ENCODE measurements at regions not wholly inside any gene's neighbourhood (a gene's known extent, or its start where the extent isn't known, plus 50 kb on each side); places are given as distances from the start of the nearest gene placed in this dataset.

- Histone ChIP-seq H3K4me1 (ENCODE audit: insufficient read depth, low read length) (peaks cover 10% of the 10 kb centered on the region), H3K27me3 (ENCODE audit: insufficient read depth, low read length) (no peaks in the 10 kb centered on the region), H3K36me3 (ENCODE audit: insufficient read depth, low read length) (no peaks in the 10 kb centered on the region), H3K27ac (ENCODE audit: low read depth, low read length) (no peak overlapping the region), H3K4me3 (ENCODE audit: low read length) (no peak overlapping the region), H3K9ac (ENCODE audit: low read depth, low read length) (no peak overlapping the region), H3K9me3 (ENCODE audit: insufficient read depth, low read depth, low read length) (peaks cover 6% of the 10 kb centered on the region; the same call in 1 of the 2 replicates)
- WGBS: 80% methylated on average over 1 of the region's 1 CpG
Measured at GRCh38 chr13:50700664-50701305, 142.7 kb downstream of the DLEU7 start.

GRCh38 chr13:50701469-50701868, 142.0 kb downstream of the DLEU7 start:
- Histone ChIP-seq H3K9ac (ENCODE audit: low read depth, low read length) (no peak overlapping the region), H3K4me3 (ENCODE audit: low read length) (no peak overlapping the region), H3K27me3 (ENCODE audit: insufficient read depth, low read length) (no peaks in the 10 kb centered on the region), H3K4me1 (ENCODE audit: insufficient read depth, low read length) (peaks cover 10% of the 10 kb centered on the region), H3K9me3 (ENCODE audit: insufficient read depth, low read depth, low read length) (peaks cover 4% of the 10 kb centered on the region; the same call in 1 of the 2 replicates), H3K36me3 (ENCODE audit: insufficient read depth, low read length) (no peaks in the 10 kb centered on the region), H3K27ac (ENCODE audit: low read depth, low read length) (no peak overlapping the region)
- 81% methylated on average over 1 of the region's 2 CpGs for WGBS

GRCh38 chr13:50706505-50706904, 137.0 kb downstream of the DLEU7 start:
- Histone ChIP-seq H3K9me3 (ENCODE audit: insufficient read depth, low read depth, low read length) (no peaks in the 10 kb centered on the region), H3K9ac (ENCODE audit: low read depth, low read length) (no peak overlapping the region), H3K36me3 (ENCODE audit: insufficient read depth, low read length) (no peaks in the 10 kb centered on the region), H3K4me3 (ENCODE audit: low read length) (no peak overlapping the region), H3K27me3 (ENCODE audit: insufficient read depth, low read length) (no peaks in the 10 kb centered on the region), H3K27ac (ENCODE audit: low read depth, low read length) (no peak overlapping the region), H3K4me1 (ENCODE audit: insufficient read depth, low read length) (peaks cover 3% of the 10 kb centered on the region; the same call in 1 of the 2 replicates)
- 97% methylated on average over 2 of the region's 2 CpGs for WGBS

- no peak overlapping the region for H3K9ac ChIP-seq (ENCODE audit: low read depth, low read length)
- no peaks in the 10 kb centered on the region for H3K9me3 ChIP-seq (ENCODE audit: insufficient read depth, low read depth, low read length)
- 80% methylated on average over 1 of the region's 1 CpG for WGBS
- H3K27me3 ChIP-seq (ENCODE audit: insufficient read depth, low read length): no peaks in the 10 kb centered on the region
- no peaks in the 10 kb centered on the region for H3K36me3 ChIP-seq (ENCODE audit: insufficient read depth, low read length)
- H3K4me1 ChIP-seq (ENCODE audit: insufficient read depth, low read length): peaks cover 3% of the 10 kb centered on the region; the same call in 1 of the 2 replicates
- H3K27ac ChIP-seq (ENCODE audit: low read depth, low read length): no peak overlapping the region
- no peak overlapping the region for H3K4me3 ChIP-seq (ENCODE audit: low read length)
Measured at GRCh38 chr13:50707628-50708027, 135.9 kb downstream of the DLEU7 start.

- no peak overlapping the region for H3K27ac ChIP-seq (ENCODE audit: low read depth, low read length)
- 0 out of 2 replicates have a peak, but pooled peaks cover under 1% of the 10 kb centered on the region for H3K4me1 ChIP-seq (ENCODE audit: insufficient read depth, low read length)
- no peaks in the 10 kb centered on the region for H3K27me3 ChIP-seq (ENCODE audit: insufficient read depth, low read length)
- 95% methylated on average over 3 of the region's 3 CpGs for WGBS
- no peak overlapping the region for H3K9ac ChIP-seq (ENCODE audit: low read depth, low read length)
- no peak overlapping the region for H3K4me3 ChIP-seq (ENCODE audit: low read length)
- no peaks in the 10 kb centered on the region for H3K36me3 ChIP-seq (ENCODE audit: insufficient read depth, low read length)
- no peaks in the 10 kb centered on the region for H3K9me3 ChIP-seq (ENCODE audit: insufficient read depth, low read depth, low read length)
Measured at GRCh38 chr13:50708461-50708860, 135.0 kb downstream of the DLEU7 start.

- Histone ChIP-seq H3K4me3 (ENCODE audit: low read length) (no peak overlapping the region), H3K27ac (ENCODE audit: low read depth, low read length) (no peak overlapping the region), H3K27me3 (ENCODE audit: insufficient read depth, low read length) (no peaks in the 10 kb centered on the region), H3K9me3 (ENCODE audit: insufficient read depth, low read depth, low read length) (no peaks in the 10 kb centered on the region), H3K4me1 (ENCODE audit: insufficient read depth, low read length) (no peaks in the 10 kb centered on the region), H3K36me3 (ENCODE audit: insufficient read depth, low read length) (no peaks in the 10 kb centered on the region), H3K9ac (ENCODE audit: low read depth, low read length) (no peak overlapping the region)
- WGBS: 100% methylated on average over 2 of the region's 2 CpGs
Measured at GRCh38 chr13:50709058-50709457, 134.4 kb downstream of the DLEU7 start.

- no peaks in the 10 kb centered on the region for H3K27me3 ChIP-seq (ENCODE audit: insufficient read depth, low read length)
- 91% methylated on average over 6 of the region's 6 CpGs for WGBS
- no peak overlapping the region for H3K27ac ChIP-seq (ENCODE audit: low read depth, low read length)
- no peaks in the 10 kb centered on the region for H3K4me1 ChIP-seq (ENCODE audit: insufficient read depth, low read length)
- H3K36me3 ChIP-seq (ENCODE audit: insufficient read depth, low read length): no peaks in the 10 kb centered on the region
- no peak overlapping the region for H3K4me3 ChIP-seq (ENCODE audit: low read length)
- H3K9ac ChIP-seq (ENCODE audit: low read depth, low read length): no peak overlapping the region
- no peaks in the 10 kb centered on the region for H3K9me3 ChIP-seq (ENCODE audit: insufficient read depth, low read depth, low read length)
Measured at GRCh38 chr13:50711131-50711815, 132.2 kb downstream of the DLEU7 start.

- no peaks in the 10 kb centered on the region for H3K4me1 ChIP-seq (ENCODE audit: insufficient read depth, low read length)
- WGBS: 96% methylated on average over 3 of the region's 3 CpGs
- no peaks in the 10 kb centered on the region for H3K27me3 ChIP-seq (ENCODE audit: insufficient read depth, low read length)
- no peak overlapping the region for H3K9ac ChIP-seq (ENCODE audit: low read depth, low read length)
- H3K27ac ChIP-seq (ENCODE audit: low read depth, low read length): no peak overlapping the region
- no peaks in the 10 kb centered on the region for H3K9me3 ChIP-seq (ENCODE audit: insufficient read depth, low read depth, low read length)
- no peaks in the 10 kb centered on the region for H3K36me3 ChIP-seq (ENCODE audit: insufficient read depth, low read length)
- no peak overlapping the region for H3K4me3 ChIP-seq (ENCODE audit: low read length)
Measured at GRCh38 chr13:50711996-50712395, 131.5 kb downstream of the DLEU7 start.

GRCh38 chr13:50712456-50712855, 131.0 kb downstream of the DLEU7 start:
- Histone ChIP-seq H3K9ac (ENCODE audit: low read depth, low read length) (no peak overlapping the region), H3K4me1 (ENCODE audit: insufficient read depth, low read length) (no peaks in the 10 kb centered on the region), H3K4me3 (ENCODE audit: low read length) (no peak overlapping the region), H3K27me3 (ENCODE audit: insufficient read depth, low read length) (no peaks in the 10 kb centered on the region), H3K36me3 (ENCODE audit: insufficient read depth, low read length) (no peaks in the 10 kb centered on the region), H3K9me3 (ENCODE audit: insufficient read depth, low read depth, low read length) (no peaks in the 10 kb centered on the region), H3K27ac (ENCODE audit: low read depth, low read length) (no peak overlapping the region)
- WGBS: 89% methylated on average over 3 of the region's 3 CpGs

- H3K4me1 ChIP-seq (ENCODE audit: insufficient read depth, low read length): no peaks in the 10 kb centered on the region
- H3K27me3 ChIP-seq (ENCODE audit: insufficient read depth, low read length): no peaks in the 10 kb centered on the region
- 97% methylated on average over 7 of the region's 7 CpGs for WGBS
- H3K27ac ChIP-seq (ENCODE audit: low read depth, low read length): no peak overlapping the region
- no peak overlapping the region for H3K4me3 ChIP-seq (ENCODE audit: low read length)
- H3K36me3 ChIP-seq (ENCODE audit: insufficient read depth, low read length): no peaks in the 10 kb centered on the region
- H3K9ac ChIP-seq (ENCODE audit: low read depth, low read length): no peak overlapping the region
- H3K9me3 ChIP-seq (ENCODE audit: insufficient read depth, low read depth, low read length): no peaks in the 10 kb centered on the region
Measured at GRCh38 chr13:50712881-50713280, 130.6 kb downstream of the DLEU7 start.

- H3K9ac ChIP-seq (ENCODE audit: low read depth, low read length): no peak overlapping the region
- no peaks in the 10 kb centered on the region for H3K9me3 ChIP-seq (ENCODE audit: insufficient read depth, low read depth, low read length)
- 91% methylated on average over 12 of the region's 12 CpGs for WGBS
- no peak overlapping the region for H3K27ac ChIP-seq (ENCODE audit: low read depth, low read length)
- H3K4me3 ChIP-seq (ENCODE audit: low read length): no peak overlapping the region
- H3K4me1 ChIP-seq (ENCODE audit: insufficient read depth, low read length): no peaks in the 10 kb centered on the region
- H3K36me3 ChIP-seq (ENCODE audit: insufficient read depth, low read length): no peaks in the 10 kb centered on the region
- H3K27me3 ChIP-seq (ENCODE audit: insufficient read depth, low read length): no peaks in the 10 kb centered on the region
Measured at GRCh38 chr13:50713523-50714248, 129.8 kb downstream of the DLEU7 start.
